Activated B cell treated with CpG ODN at 0.5 μM for 24 hours (primary cell): ENCODE measurements at regions not wholly inside any gene's neighbourhood (a gene's known extent, or its start where the extent isn't known, plus 50 kb on each side); places are given as distances from the start of the nearest gene placed in this dataset.

ENCODE experiments used
- ATAC-seq: fragments of 200-7000 bp; cut with Tn5 transposase; one replicate; pipeline ENCODE4 v1.10.0; 2021; ENCODE audit warnings: low read depth, mild to moderate bottlenecking, moderate library complexity
- CTCF ChIA-PET: fragments of 350-600 bp; sonication (Branson Sonifier 250); formaldehyde crosslinking; loops from one replicate; lab custom pipeline; 2021; ENCODE audit warnings: antibody characterized with exemption; lab: Charles Lee
- POLR2A ChIA-PET: fragments of 350-600 bp; sonication (Branson Sonifier 250); formaldehyde crosslinking; loops from one replicate; lab custom pipeline; 2021; ENCODE audit warnings: antibody characterized with exemption; lab: Charles Lee
- DNase-seq: peaks from one replicate; pipeline ENCODE4 v3.0.0; 2022
- H3K27ac Mint-ChIP-seq: one replicate; pipeline ENCODE4 v1.8.0; 2020; ENCODE audit warnings: mixed read lengths
- H3K27me3 Mint-ChIP-seq: one replicate; pipeline ENCODE4 v1.8.0; 2021; ENCODE audit warnings: mixed read lengths
- H3K36me3 Mint-ChIP-seq: one replicate; pipeline ENCODE4 v1.8.0; 2021; ENCODE audit warnings: low read depth, mixed read lengths
- H3K4me1 Mint-ChIP-seq: one replicate; pipeline ENCODE4 v1.8.0; 2021; ENCODE audit warnings: mixed read lengths
- H3K4me3 Mint-ChIP-seq: one replicate; pipeline ENCODE4 v1.8.0; 2020; ENCODE audit warnings: mild to moderate bottlenecking, mixed read lengths
- H3K9me3 Mint-ChIP-seq: one replicate; pipeline ENCODE4 v1.8.0; 2020; ENCODE audit warnings: mixed read lengths
- intact Hi-C: fragments of 100-400 bp; cut with micrococcal nuclease; formaldehyde crosslinking; loops from one replicate; pipeline ENCODE4 v1.15.1; 2024
- TF ChIP-seq, protein P1 (sequence below): fragments of 200-600 bp; IDR thresholded peaks from one replicate; pipeline ENCODE4 v1.8.0; 2022; ENCODE audit warnings: antibody characterized with exemption, mild to moderate bottlenecking

DNA sequence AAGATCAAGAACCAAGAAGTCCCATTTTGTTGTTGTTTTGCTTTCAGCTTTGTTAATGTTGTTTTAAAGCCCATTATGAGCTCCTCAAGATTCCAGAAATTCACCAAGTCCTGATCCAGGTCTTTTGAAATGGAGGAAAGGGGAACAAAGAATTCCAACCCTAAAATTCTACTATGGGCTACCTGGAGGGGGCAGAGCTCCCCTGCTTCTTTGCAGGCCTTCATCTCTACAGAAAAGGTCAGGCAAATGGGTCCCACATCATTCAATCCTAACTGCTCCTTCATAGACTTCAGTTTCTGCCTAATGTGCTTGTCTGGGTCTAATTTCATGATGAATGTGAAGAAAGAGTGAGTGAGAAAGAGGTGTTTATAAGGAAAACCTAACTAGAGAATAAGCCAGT is 375.5 kb downstream of the TOX3 start:
- ChIA-PET CTCF (interaction anchor here (0.9 kb wide), 1 partner anchor 20 kb away, joined by 4 read pairs; no protein-coding TSS in a partner anchor), POLR2A (no interaction called here)
- no peak overlapping the region for H3K27ac Mint-ChIP-seq
- DNase-seq (no peak), ATAC-seq (no peak)
- intact Hi-C loops, result no loop called here
- H3K36me3 Mint-ChIP-seq, result no peaks in the 10 kb centered on the region
- no peaks in the 10 kb centered on the region for H3K4me1 Mint-ChIP-seq
- no peak overlapping the region for H3K4me3 Mint-ChIP-seq
- H3K27me3 Mint-ChIP-seq, result no peaks in the 10 kb centered on the region
- no peaks in the 10 kb centered on the region for H3K9me3 Mint-ChIP-seq
- TF ChIP-seq, protein P1, sequence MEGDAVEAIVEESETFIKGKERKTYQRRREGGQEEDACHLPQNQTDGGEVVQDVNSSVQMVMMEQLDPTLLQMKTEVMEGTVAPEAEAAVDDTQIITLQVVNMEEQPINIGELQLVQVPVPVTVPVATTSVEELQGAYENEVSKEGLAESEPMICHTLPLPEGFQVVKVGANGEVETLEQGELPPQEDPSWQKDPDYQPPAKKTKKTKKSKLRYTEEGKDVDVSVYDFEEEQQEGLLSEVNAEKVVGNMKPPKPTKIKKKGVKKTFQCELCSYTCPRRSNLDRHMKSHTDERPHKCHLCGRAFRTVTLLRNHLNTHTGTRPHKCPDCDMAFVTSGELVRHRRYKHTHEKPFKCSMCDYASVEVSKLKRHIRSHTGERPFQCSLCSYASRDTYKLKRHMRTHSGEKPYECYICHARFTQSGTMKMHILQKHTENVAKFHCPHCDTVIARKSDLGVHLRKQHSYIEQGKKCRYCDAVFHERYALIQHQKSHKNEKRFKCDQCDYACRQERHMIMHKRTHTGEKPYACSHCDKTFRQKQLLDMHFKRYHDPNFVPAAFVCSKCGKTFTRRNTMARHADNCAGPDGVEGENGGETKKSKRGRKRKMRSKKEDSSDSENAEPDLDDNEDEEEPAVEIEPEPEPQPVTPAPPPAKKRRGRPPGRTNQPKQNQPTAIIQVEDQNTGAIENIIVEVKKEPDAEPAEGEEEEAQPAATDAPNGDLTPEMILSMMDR, result no peak

DNA sequence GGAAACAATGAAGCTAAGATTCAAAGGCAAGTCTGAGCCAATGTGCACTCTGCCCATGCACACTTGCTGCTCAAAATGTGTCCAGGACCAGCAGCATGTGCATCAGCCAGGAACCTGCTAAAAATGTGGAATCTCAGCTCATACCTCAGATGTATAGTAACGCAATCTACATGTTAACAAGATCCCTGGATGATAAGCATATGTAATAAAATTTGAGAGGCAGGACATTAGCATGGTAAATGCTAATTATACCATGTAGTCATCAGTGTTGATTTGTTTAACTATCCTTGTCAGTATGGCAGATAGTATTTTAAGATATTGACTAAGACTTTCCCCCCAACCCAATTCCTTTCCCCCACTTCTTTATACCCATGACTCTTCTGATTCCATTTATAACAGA is 379.6 kb downstream of the TOX3 start:
- ChIA-PET POLR2A (no interaction called here), CTCF (no interaction called here)
- H3K27ac Mint-ChIP-seq, result no peak overlapping the region
- no peaks in the 10 kb centered on the region for H3K4me1 Mint-ChIP-seq
- no peaks in the 10 kb centered on the region for H3K36me3 Mint-ChIP-seq
- TF ChIP-seq, protein P1, result no peak
- peaks cover 3% of the 10 kb centered on the region for H3K9me3 Mint-ChIP-seq
- H3K27me3 Mint-ChIP-seq, result no peaks in the 10 kb centered on the region
- intact Hi-C loops, result no loop called here
- H3K4me3 Mint-ChIP-seq, result no peak overlapping the region
- DNase-seq (no peak), ATAC-seq (no peak)

DNA sequence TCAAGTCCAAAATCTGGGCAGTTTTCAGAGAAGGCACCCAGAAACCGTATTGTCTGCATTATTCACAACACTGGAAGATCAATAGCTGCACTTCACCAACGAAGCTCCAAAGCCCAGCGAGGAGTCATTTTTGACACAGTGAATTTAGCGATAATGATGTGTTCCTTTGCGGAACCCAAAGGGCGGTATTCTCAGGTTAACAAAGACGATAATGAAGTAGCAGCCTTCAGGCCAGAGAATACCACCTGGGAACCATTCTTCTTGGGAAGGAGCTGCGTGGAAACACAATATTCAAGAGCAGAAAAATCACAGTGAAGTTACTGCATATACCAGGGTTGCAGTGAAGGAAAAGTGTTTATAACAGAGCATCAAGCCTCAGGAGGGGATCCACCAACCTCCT is 381.0 kb downstream of the TOX3 start:
- Mint-ChIP-seq H3K36me3 (no peaks in the 10 kb centered on the region), H3K4me1 (no peaks in the 10 kb centered on the region), H3K27me3 (no peaks in the 10 kb centered on the region), H3K27ac (no peak overlapping the region), H3K9me3 (peaks cover 3% of the 10 kb centered on the region), H3K4me3 (no peak overlapping the region)
- ChIA-PET CTCF (no interaction called here), POLR2A (no interaction called here)
- ATAC-seq (no peak), DNase-seq (no peak)
- TF ChIP-seq, protein P1, result no peak
- intact Hi-C loops, result no loop called here

DNA sequence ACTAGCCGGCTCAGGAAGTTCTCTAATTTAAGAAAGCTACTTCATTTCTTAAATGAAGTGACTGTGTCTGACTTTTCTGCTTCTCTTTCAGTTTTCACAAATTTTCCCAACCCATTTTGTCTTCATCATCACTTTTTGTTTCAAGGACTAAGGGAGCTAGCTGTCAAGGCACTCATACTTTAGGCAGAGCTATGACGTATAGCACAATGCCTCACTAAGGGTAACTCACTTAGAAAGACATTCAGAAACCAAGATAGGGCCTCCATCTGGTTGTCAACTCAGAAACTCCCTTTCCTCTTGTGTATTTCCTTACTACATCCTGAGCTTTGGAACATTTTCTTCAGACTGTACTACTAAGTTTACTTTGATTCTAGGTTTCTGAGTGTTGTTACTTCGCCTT is 397.9 kb downstream of the TOX3 start:
- H3K27ac Mint-ChIP-seq, result no peak overlapping the region
- intact Hi-C loops, result no loop called here
- no peaks in the 10 kb centered on the region for H3K27me3 Mint-ChIP-seq
- DNase-seq, result no peak
- POLR2A ChIA-PET, result no interaction called here
- CTCF ChIA-PET, result no interaction called here
- no peak for ATAC-seq
- TF ChIP-seq, protein P1, result no peak
- no peaks in the 10 kb centered on the region for H3K4me1 Mint-ChIP-seq
- peaks cover 6% of the 10 kb centered on the region for H3K9me3 Mint-ChIP-seq
- H3K4me3 Mint-ChIP-seq, result no peak overlapping the region
- no peaks in the 10 kb centered on the region for H3K36me3 Mint-ChIP-seq

DNA sequence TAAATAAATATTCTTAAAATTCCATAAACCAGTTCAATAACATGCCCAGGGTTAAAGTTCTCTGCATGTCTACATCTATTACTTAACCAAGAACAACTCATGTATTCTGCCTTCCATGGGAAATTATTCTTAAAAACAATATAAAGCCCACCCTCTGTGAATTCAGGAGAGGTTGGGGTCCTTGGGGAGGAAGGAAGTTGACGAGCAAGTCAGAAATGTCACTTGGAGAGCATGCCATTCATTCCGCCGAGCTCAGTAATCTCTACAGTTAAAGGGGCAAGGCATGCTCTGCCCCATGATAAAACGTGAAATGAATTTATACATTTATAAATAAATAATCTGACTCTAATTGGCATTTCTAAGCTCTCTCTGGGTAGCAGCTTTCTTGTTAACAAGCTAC is 405.1 kb downstream of the TOX3 start:
- CTCF ChIA-PET, result no interaction called here
- H3K36me3 Mint-ChIP-seq, result no peaks in the 10 kb centered on the region

More for the DNA sequence above, 405.1 kb downstream of the TOX3 start:
- Mint-ChIP-seq H3K27me3 (no peaks in the 10 kb centered on the region), H3K27ac (no peak overlapping the region), H3K4me1 (no peaks in the 10 kb centered on the region), H3K4me3 (no peak overlapping the region), H3K9me3 (peaks cover 3% of the 10 kb centered on the region)
- ATAC-seq (no peak), DNase-seq (no peak)
- intact Hi-C loops, result no loop called here
- TF ChIP-seq, protein P1, result no peak
- POLR2A ChIA-PET, result no interaction called here
